GM13977 (cell line): ENCODE measurements at regions not wholly inside any gene's neighbourhood (a gene's known extent, or its start where the extent isn't known, plus 50 kb on each side); places are given as distances from the start of the nearest gene placed in this dataset.

Experiments
- DNase-seq: peaks from one replicate; pipeline ENCODE4 v3.0.0; 2012; ENCODE audit warnings: low spot score
- CTCF ChIP-seq: IDR thresholded peaks from 2 replicates; pipeline ENCODE4 v1.5.1; 2012; ENCODE audit warnings: mild to moderate bottlenecking, control low read depth; ENCODE audit not compliant: insufficient read depth; ENCODE audit errors: extremely low read depth, missing control alignments
- in situ Hi-C: fragments of 300-500 bp; cut with MboI; formaldehyde crosslinking; loops from one replicate; pipeline ENCODE4 v1.12.0; 2022; ENCODE audit warnings: low sequenced_read_pairs, low pct_unique_long_range_greater_than_20kb, mixed read lengths, inconsistent platforms; ENCODE audit not compliant: unreplicated experiment

- in situ Hi-C loops = no loop called here
- TF ChIP-seq CTCF = no peak
- DNase-seq = no peak
These were observed 139.2 kb downstream of the LINC00632 start for GRCh38 chrX:140848800-140849199.

GRCh38 chrX:140860718-140861117, 141.7 kb upstream of the SPANXB1 start:
- in situ Hi-C loops = no loop called here
- DNase-seq = no peak
- no peak for TF ChIP-seq CTCF

GRCh38 chrX:140866446-140866845, 135.9 kb upstream of the SPANXB1 start:
- no peak for DNase-seq
- in situ Hi-C loops = no loop called here
- TF ChIP-seq CTCF = no peak

- in situ Hi-C loops = no loop called here
- no peak for TF ChIP-seq CTCF
These were observed 89.8 kb upstream of the SPANXB1 start for GRCh38 chrX:140912606-140913005.

GRCh38 chrX:140913802-140914501, 88.4 kb upstream of the SPANXB1 start:
- TF ChIP-seq CTCF = no peak
- in situ Hi-C loops = no loop called here
- no peak for DNase-seq

More at GRCh38 chrX:140912606-140913005, 89.8 kb upstream of the SPANXB1 start:
- DNase-seq = no peak

GRCh38 chrX:140916872-140917271, 85.5 kb upstream of the SPANXB1 start:
- no peak for TF ChIP-seq CTCF
- in situ Hi-C loops = no loop called here
- DNase-seq = no peak
